OCI-LY1 (cell line): ENCODE measurements at regions not wholly inside any gene's neighbourhood (a gene's known extent, or its start where the extent isn't known, plus 50 kb on each side); places are given as distances from the start of the nearest gene placed in this dataset.

ENCODE experiments used
- H2AFZ ChIP-seq: fragments of 200-600 bp; sonication (generic), shearing (Covaris generic); 2 replicates; pipeline ENCODE4 v1.6.0; 2014; ENCODE audit warnings: antibody characterized with exemption, mild to moderate bottlenecking, low read length
- H3F3A ChIP-seq: fragments of 200-600 bp; sonication (generic), shearing (Covaris generic); 2 replicates; pipeline ENCODE4 v1.6.0; 2014; ENCODE audit warnings: mild to moderate bottlenecking, antibody characterized with exemption, low read length, moderate library complexity; ENCODE audit not compliant: insufficient read depth
- H3K27ac ChIP-seq: fragments of 200-600 bp; sonication (generic); 2 replicates; pipeline ENCODE4 v1.5.1; 2014; ENCODE audit warnings: low read length, mixed run types, mild to moderate bottlenecking, low read depth; ENCODE audit not compliant: poor library complexity, severe bottlenecking
- H3K27me3 ChIP-seq: fragments of 200-600 bp; sonication (generic); 2 replicates; pipeline ENCODE4 v1.6.0; 2014; ENCODE audit warnings: antibody characterized with exemption, mild to moderate bottlenecking, low read length, moderate library complexity; ENCODE audit not compliant: insufficient read depth
- H3K36me3 ChIP-seq: fragments of 200-600 bp; sonication (generic); 2 replicates; pipeline ENCODE4 v1.6.1; 2014; ENCODE audit warnings: mild to moderate bottlenecking, antibody characterized with exemption, low read length, moderate library complexity, mixed read lengths; ENCODE audit not compliant: insufficient read depth
- H3K4me1 ChIP-seq: fragments of 200-600 bp; sonication (generic); 2 replicates; pipeline ENCODE4 v1.5.1; 2014; ENCODE audit warnings: mild to moderate bottlenecking, low read length, moderate library complexity; ENCODE audit not compliant: insufficient read depth, severe bottlenecking
- H3K4me2 ChIP-seq: fragments of 200-600 bp; sonication (generic), shearing (Covaris generic); 2 replicates; pipeline ENCODE4 v1.6.1; 2014; ENCODE audit warnings: low read length
- H3K4me3 ChIP-seq: fragments of 200-600 bp; sonication (generic); 2 replicates; pipeline ENCODE4 v1.5.1; 2014; ENCODE audit warnings: low read length, low read depth, mild to moderate bottlenecking, mixed read lengths; ENCODE audit not compliant: poor library complexity, severe bottlenecking
- H3K79me2 ChIP-seq: fragments of 200-600 bp; shearing (Covaris generic); 2 replicates; pipeline ENCODE4 v1.6.1; 2016; ENCODE audit warnings: mixed run types, low read length, mixed read lengths; ENCODE audit not compliant: insufficient read depth
- H3K9ac ChIP-seq: fragments of 200-600 bp; sonication (generic), shearing (Covaris generic); 2 replicates; pipeline ENCODE4 v1.6.1; 2014; ENCODE audit warnings: mild to moderate bottlenecking, low read length, mixed read lengths
- H3K9me2 ChIP-seq: fragments of 200-600 bp; sonication (generic), shearing (Covaris generic); 2 replicates; pipeline ENCODE4 v1.6.1; 2014; ENCODE audit warnings: low read depth, mild to moderate bottlenecking, low read length, mixed read lengths
- H3K9me3 ChIP-seq: fragments of 200-600 bp; shearing (Covaris generic); 2 replicates; pipeline ENCODE4 v1.6.1; 2014; ENCODE audit warnings: low read length, mixed read lengths
- H4K20me1 ChIP-seq: fragments of 200-600 bp; sonication (generic), shearing (Covaris generic); 2 replicates; pipeline ENCODE4 v1.6.0; 2016; ENCODE audit warnings: mild to moderate bottlenecking, low read length; ENCODE audit not compliant: insufficient read depth
- CTCF ChIP-seq: fragments of 200-600 bp; sonication (generic), shearing (Covaris generic); IDR thresholded peaks from 2 replicates; pipeline ENCODE4 v1.5.1; 2017; ENCODE audit warnings: mild to moderate bottlenecking, antibody characterized with exemption, low read length, moderate library complexity, mixed read lengths
- EZH2 ChIP-seq: fragments of 200-600 bp; sonication (generic), shearing (Covaris generic); IDR thresholded peaks from 2 replicates; pipeline ENCODE4 v1.8.0; 2017; ENCODE audit warnings: borderline replicate concordance, mixed run types, mild to moderate bottlenecking, antibody characterized with exemption, low read length, moderate library complexity, mixed read lengths

- no peak overlapping the region for H2AFZ ChIP-seq
- no peaks in the 10 kb centered on the region for H3K79me2 ChIP-seq
- H3K9me3 ChIP-seq = no peaks in the 10 kb centered on the region
- no peaks in the 10 kb centered on the region for H3K9me2 ChIP-seq
- H3K4me3 ChIP-seq = no peak overlapping the region
- no peak overlapping the region for H3K27ac ChIP-seq
- H3K36me3 ChIP-seq = no peaks in the 10 kb centered on the region
- H4K20me1 ChIP-seq = no peaks in the 10 kb centered on the region
- H3K4me2 ChIP-seq = no peak overlapping the region
- TF ChIP-seq EZH2 = no peak
- TF ChIP-seq CTCF = no peak
- H3K4me1 ChIP-seq = no peaks in the 10 kb centered on the region
- H3F3A ChIP-seq = no peaks in the 10 kb centered on the region
- no peaks in the 10 kb centered on the region for H3K27me3 ChIP-seq
- no peak overlapping the region for H3K9ac ChIP-seq
These were observed 490.8 kb downstream of the IPMK start for GRCh38 chr10:57776688-57777432.

GRCh38 chr10:57775250-57775649 lies 492.4 kb downstream of the IPMK start:
- no peak for TF ChIP-seq EZH2
- TF ChIP-seq CTCF = no peak

GRCh38 chr10:57769298-57769697 lies 498.4 kb downstream of the IPMK start:
- no peaks in the 10 kb centered on the region for H3K4me1 ChIP-seq
- H2AFZ ChIP-seq = no peak overlapping the region
- no peaks in the 10 kb centered on the region for H3F3A ChIP-seq
- no peak overlapping the region for H3K4me2 ChIP-seq
- no peak overlapping the region for H3K9ac ChIP-seq
- TF ChIP-seq EZH2 (no peak), CTCF (no peak)
- H3K9me3 ChIP-seq = no peaks in the 10 kb centered on the region
- H3K9me2 ChIP-seq = no peaks in the 10 kb centered on the region
- H4K20me1 ChIP-seq = no peaks in the 10 kb centered on the region
- H3K27ac ChIP-seq = no peak overlapping the region
- H3K79me2 ChIP-seq = no peaks in the 10 kb centered on the region
- H3K36me3 ChIP-seq = no peaks in the 10 kb centered on the region
- H3K27me3 ChIP-seq = no peaks in the 10 kb centered on the region
- no peak overlapping the region for H3K4me3 ChIP-seq

More at GRCh38 chr10:57775250-57775649, 492.4 kb downstream of the IPMK start:
- Histone ChIP-seq H3K4me3 (no peak overlapping the region), H3K9me2 (no peaks in the 10 kb centered on the region), H2AFZ (no peak overlapping the region), H3K79me2 (no peaks in the 10 kb centered on the region), H3K9ac (no peak overlapping the region), H3F3A (no peaks in the 10 kb centered on the region), H3K27me3 (no peaks in the 10 kb centered on the region), H4K20me1 (no peaks in the 10 kb centered on the region), H3K36me3 (no peaks in the 10 kb centered on the region), H3K27ac (no peak overlapping the region), H3K4me1 (no peaks in the 10 kb centered on the region), H3K9me3 (no peaks in the 10 kb centered on the region), H3K4me2 (no peak overlapping the region)
